Memory B cell (primary cell): ENCODE measurements at regions not wholly inside any gene's neighbourhood (a gene's known extent, or its start where the extent isn't known, plus 50 kb on each side); places are given as distances from the start of the nearest gene placed in this dataset.
A peak's percentile ranks its signal among the peaks of the same experiment; 100 is the strongest.

ENCODE experiments used
- ATAC-seq: fragments of 150-1000 bp; cut with Tn5 transposase; 2 replicates; pipeline ENCODE4 v1.10.0; 2021; ENCODE audit warnings: low read depth, mild to moderate bottlenecking, moderate library complexity
- DNase-seq, 2 donors: peaks; one replicate each; pipeline ENCODE4 v3.0.0; 2022; ENCODE audit warnings: low spot score in 2 of 2
- H3K27ac Mint-ChIP-seq: one replicate; pipeline ENCODE4 v1.8.0; 2022; ENCODE audit warnings: mild to moderate bottlenecking, moderate library complexity, mixed read lengths
- H3K27me3 Mint-ChIP-seq: one replicate; pipeline ENCODE4 v1.8.0; 2022; ENCODE audit warnings: mixed read lengths
- H3K36me3 Mint-ChIP-seq: one replicate; pipeline ENCODE4 v1.8.0; 2022; ENCODE audit warnings: mild to moderate bottlenecking, mixed read lengths
- H3K4me1 Mint-ChIP-seq: one replicate; pipeline ENCODE4 v1.8.0; 2022; ENCODE audit warnings: mixed read lengths
- H3K4me3 Mint-ChIP-seq: one replicate; pipeline ENCODE4 v1.8.0; 2022; ENCODE audit warnings: mild to moderate bottlenecking, moderate library complexity, mixed read lengths
- H3K9me3 Mint-ChIP-seq: one replicate; pipeline ENCODE4 v1.8.0; 2022; ENCODE audit warnings: mixed read lengths

GRCh38 chr9:1791191-1791590 is 224.0 kb upstream of the SMARCA2 start:
- Mint-ChIP-seq H3K27ac (no peak overlapping the region), H3K36me3 (peaks cover 2% of the 10 kb centered on the region), H3K27me3 (peaks cover 9% of the 10 kb centered on the region), H3K9me3 (no peaks in the 10 kb centered on the region), H3K4me1 (no peaks in the 10 kb centered on the region), H3K4me3 (no peak overlapping the region)
- no peak for DNase-seq
- ATAC-seq = no peak

- no peak for ATAC-seq
- Mint-ChIP-seq H3K9me3 (no peaks in the 10 kb centered on the region), H3K36me3 (peaks cover 2% of the 10 kb centered on the region), H3K27me3 (peaks cover 6% of the 10 kb centered on the region), H3K4me3 (no peak overlapping the region), H3K27ac (no peak overlapping the region), H3K4me1 (peaks cover 2% of the 10 kb centered on the region)
- DNase-seq = no peak
These were observed 220.4 kb upstream of the SMARCA2 start for GRCh38 chr9:1794547-1795270.

- no peaks in the 10 kb centered on the region for H3K9me3 Mint-ChIP-seq
- no peak overlapping the region for H3K4me3 Mint-ChIP-seq
- H3K4me1 Mint-ChIP-seq = no peaks in the 10 kb centered on the region
- H3K27me3 Mint-ChIP-seq = peaks cover 2% of the 10 kb centered on the region
- H3K27ac Mint-ChIP-seq = no peak overlapping the region
- ATAC-seq (no peak), DNase-seq (no peak)
- no peaks in the 10 kb centered on the region for H3K36me3 Mint-ChIP-seq
These were observed 210.8 kb upstream of the SMARCA2 start for GRCh38 chr9:1804128-1804865.

GRCh38 chr9:1829719-1830118 is 185.4 kb upstream of the SMARCA2 start:
- no peak overlapping the region for H3K27ac Mint-ChIP-seq
- H3K9me3 Mint-ChIP-seq = no peaks in the 10 kb centered on the region
- H3K4me1 Mint-ChIP-seq = peaks cover 3% of the 10 kb centered on the region
- no peak for ATAC-seq
- no peak for DNase-seq
- peaks cover 11% of the 10 kb centered on the region for H3K27me3 Mint-ChIP-seq
- no peak overlapping the region for H3K4me3 Mint-ChIP-seq
- no peaks in the 10 kb centered on the region for H3K36me3 Mint-ChIP-seq

GRCh38 chr9:1832960-1833359 is 182.2 kb upstream of the SMARCA2 start:
- DNase-seq (no peak), ATAC-seq (no peak)
- Mint-ChIP-seq H3K4me3 (no peak overlapping the region), H3K4me1 (peaks cover 3% of the 10 kb centered on the region), H3K27me3 (peaks cover 2% of the 10 kb centered on the region), H3K36me3 (no peaks in the 10 kb centered on the region), H3K9me3 (no peaks in the 10 kb centered on the region), H3K27ac (no peak overlapping the region)

GRCh38 chr9:1837453-1838084 is 177.6 kb upstream of the SMARCA2 start:
- Mint-ChIP-seq H3K27ac (no peak overlapping the region), H3K9me3 (no peaks in the 10 kb centered on the region), H3K4me3 (no peak overlapping the region), H3K4me1 (no peaks in the 10 kb centered on the region), H3K36me3 (no peaks in the 10 kb centered on the region), H3K27me3 (peaks cover 2% of the 10 kb centered on the region)
- no peak for ATAC-seq
- no peak for DNase-seq

- H3K36me3 Mint-ChIP-seq = no peaks in the 10 kb centered on the region
- ATAC-seq (no peak), DNase-seq (no peak)
- no peak overlapping the region for H3K27ac Mint-ChIP-seq
- no peak overlapping the region for H3K4me3 Mint-ChIP-seq
- H3K9me3 Mint-ChIP-seq = no peaks in the 10 kb centered on the region
- H3K4me1 Mint-ChIP-seq = no peaks in the 10 kb centered on the region
- peaks cover 2% of the 10 kb centered on the region for H3K27me3 Mint-ChIP-seq
These were observed 175.2 kb upstream of the SMARCA2 start for GRCh38 chr9:1839909-1840308.

GRCh38 chr9:1845425-1845824 is 169.7 kb upstream of the SMARCA2 start:
- ATAC-seq (no peak), DNase-seq (no peak)
- no peak overlapping the region for H3K27ac Mint-ChIP-seq
- no peaks in the 10 kb centered on the region for H3K4me1 Mint-ChIP-seq
- H3K27me3 Mint-ChIP-seq = peaks cover 5% of the 10 kb centered on the region
- H3K36me3 Mint-ChIP-seq = no peaks in the 10 kb centered on the region
- H3K4me3 Mint-ChIP-seq = no peak overlapping the region
- H3K9me3 Mint-ChIP-seq = no peaks in the 10 kb centered on the region

GRCh38 chr9:1855726-1856125 is 159.4 kb upstream of the SMARCA2 start:
- Mint-ChIP-seq H3K9me3 (peaks cover 7% of the 10 kb centered on the region), H3K4me3 (no peak overlapping the region)
- no peak for DNase-seq

GRCh38 chr9:1857808-1858207 is 157.3 kb upstream of the SMARCA2 start:
- ATAC-seq = no peak
- Mint-ChIP-seq H3K4me3 (no peak overlapping the region), H3K9me3 (peaks cover 6% of the 10 kb centered on the region), H3K36me3 (no peaks in the 10 kb centered on the region), H3K27me3 (peaks cover 4% of the 10 kb centered on the region), H3K4me1 (no peaks in the 10 kb centered on the region), H3K27ac (no peak overlapping the region)
- DNase-seq = no peak

More at GRCh38 chr9:1855726-1856125, 159.4 kb upstream of the SMARCA2 start:
- ATAC-seq = no peak
- H3K27ac Mint-ChIP-seq = no peak overlapping the region
- no peaks in the 10 kb centered on the region for H3K4me1 Mint-ChIP-seq
- peaks cover 3% of the 10 kb centered on the region for H3K27me3 Mint-ChIP-seq
- no peaks in the 10 kb centered on the region for H3K36me3 Mint-ChIP-seq

GRCh38 chr9:1869843-1870242 is 145.3 kb upstream of the SMARCA2 start:
- Mint-ChIP-seq H3K27ac (no peak overlapping the region), H3K4me3 (no peak overlapping the region), H3K36me3 (no peaks in the 10 kb centered on the region), H3K9me3 (no peaks in the 10 kb centered on the region), H3K27me3 (no peaks in the 10 kb centered on the region), H3K4me1 (peaks cover 4% of the 10 kb centered on the region)
- DNase-seq = peak; percentile 12 to 26
- ATAC-seq = peak; percentile 88

- DNase-seq (no peak), ATAC-seq (no peak)
- Mint-ChIP-seq H3K4me3 (no peak overlapping the region), H3K36me3 (no peaks in the 10 kb centered on the region), H3K27me3 (no peaks in the 10 kb centered on the region), H3K27ac (no peak overlapping the region), H3K9me3 (no peaks in the 10 kb centered on the region), H3K4me1 (peaks cover 11% of the 10 kb centered on the region)
These were observed 144.2 kb upstream of the SMARCA2 start for GRCh38 chr9:1870915-1871314.

GRCh38 chr9:1871626-1872419 is 143.3 kb upstream of the SMARCA2 start:
- no peaks in the 10 kb centered on the region for H3K27me3 Mint-ChIP-seq
- no peak for ATAC-seq
- no peaks in the 10 kb centered on the region for H3K36me3 Mint-ChIP-seq
- no peaks in the 10 kb centered on the region for H3K9me3 Mint-ChIP-seq
- H3K27ac Mint-ChIP-seq = no peak overlapping the region
- DNase-seq = no peak
- H3K4me1 Mint-ChIP-seq = peaks cover 17% of the 10 kb centered on the region
- H3K4me3 Mint-ChIP-seq = no peak overlapping the region
